ENCODE measurements at regions not wholly inside any gene's neighbourhood (a gene's known extent, or its start where the extent isn't known, plus 50 kb on each side); places are given as distances from the start of the nearest gene placed in this dataset.
"Not testable (repeated sequence)": the region's sequence is repeated elsewhere in the genome, so short reads cannot be mapped to it uniquely, and the experiment has no call there.

DNA sequence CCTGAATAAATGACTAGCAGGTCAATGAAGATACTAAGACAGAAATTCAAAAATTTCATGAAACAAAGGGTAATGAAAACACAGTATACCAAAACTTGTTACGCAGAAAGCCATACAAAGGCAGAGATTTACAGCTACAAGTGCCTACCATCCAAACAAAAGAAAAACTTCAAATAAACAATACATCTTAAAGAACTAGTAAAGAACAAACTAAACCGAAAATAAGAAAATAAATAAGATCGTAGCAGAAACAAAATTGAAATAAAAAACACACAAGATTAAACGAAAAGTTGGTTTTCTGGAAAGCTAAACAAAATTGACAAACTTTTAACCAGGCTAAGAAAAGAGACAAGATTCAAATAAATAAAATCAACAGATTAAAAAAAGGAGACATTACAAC, 51.5 kb downstream of the VPREB1 start:
- H3K27me3 ChIP-seq (ENCODE audit: control insufficient read depth, insufficient read depth, low read length); H3K4me3 ChIP-seq (ENCODE audit: low read depth, low read length); H3K9me3 ChIP-seq (ENCODE audit: control insufficient read depth, insufficient read depth, low read length); DNase-seq (ENCODE audit: low read depth, low spot score); CTCF ChIA-PET; POLR2A ChIA-PET; H3K27ac ChIP-seq (ENCODE audit: low read depth, low read length): not testable (repeated sequence)

DNA sequence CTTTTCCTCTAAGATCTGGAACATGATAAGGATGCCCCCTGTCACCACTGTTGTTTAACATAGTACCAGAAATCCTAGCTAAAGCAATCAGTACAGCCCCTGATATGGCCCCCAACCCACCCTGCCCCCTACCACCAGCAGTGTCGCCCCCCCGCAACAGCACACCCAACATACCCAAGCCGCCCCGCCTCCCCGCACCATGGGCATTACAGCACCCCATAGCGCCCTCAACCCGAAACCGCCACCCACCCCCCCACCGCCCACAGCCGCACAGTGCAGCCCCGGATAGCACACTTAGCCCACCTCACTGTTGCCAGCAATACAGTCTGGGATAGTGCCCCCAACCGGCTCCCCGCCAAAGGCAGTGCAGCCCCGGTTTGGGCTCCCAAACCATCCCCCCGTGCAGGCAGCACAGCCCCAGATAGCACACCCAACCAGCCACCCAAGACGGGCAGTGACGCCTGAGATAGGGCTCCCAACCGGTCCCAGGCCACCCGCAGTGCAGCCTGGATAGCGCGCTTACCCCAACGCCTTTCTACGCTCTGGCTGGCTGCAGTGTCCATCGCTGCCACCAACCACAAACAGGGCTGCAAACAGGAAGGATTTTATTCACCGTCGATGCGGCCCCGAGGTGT, 52.7 kb downstream of the VPREB1 start:
- CTCF ChIA-PET, result interaction anchor here (0.6 kb wide), 1 partner anchor 325 kb away, joined by 3 read pairs; no protein-coding TSS in a partner anchor
- H3K27me3 ChIP-seq (ENCODE audit: control insufficient read depth, insufficient read depth, low read length); H3K27ac ChIP-seq (ENCODE audit: low read depth, low read length); H3K9me3 ChIP-seq (ENCODE audit: control insufficient read depth, insufficient read depth, low read length); POLR2A ChIA-PET; DNase-seq (ENCODE audit: low read depth, low spot score): not testable (repeated sequence)
- H3K4me3 ChIP-seq (ENCODE audit: low read depth, low read length), result peak overlapping the region; percentile 72

- DNase-seq (ENCODE audit: low read depth, low spot score); H3K9me3 ChIP-seq (ENCODE audit: control insufficient read depth, insufficient read depth, low read length); H3K27me3 ChIP-seq (ENCODE audit: control insufficient read depth, insufficient read depth, low read length); POLR2A ChIA-PET: not testable (repeated sequence)
- Histone ChIP-seq H3K4me3 (ENCODE audit: low read depth, low read length) (peak overlapping the region; percentile 72), H3K27ac (ENCODE audit: low read depth, low read length) (peak overlapping the region; percentile 11)
- CTCF ChIA-PET, result interaction anchor here (0.6 kb wide), 1 partner anchor 82 kb away, joined by 6 read pairs; no protein-coding TSS in a partner anchor
- peak; percentile 46 for TF ChIP-seq CTCF (IDR thresholded peaks at IDR 0.05; ENCODE audit: low read depth, low read length)
These were observed 53.4 kb downstream of the VPREB1 start for GRCh38 chr22:22297794-22298653.

DNA sequence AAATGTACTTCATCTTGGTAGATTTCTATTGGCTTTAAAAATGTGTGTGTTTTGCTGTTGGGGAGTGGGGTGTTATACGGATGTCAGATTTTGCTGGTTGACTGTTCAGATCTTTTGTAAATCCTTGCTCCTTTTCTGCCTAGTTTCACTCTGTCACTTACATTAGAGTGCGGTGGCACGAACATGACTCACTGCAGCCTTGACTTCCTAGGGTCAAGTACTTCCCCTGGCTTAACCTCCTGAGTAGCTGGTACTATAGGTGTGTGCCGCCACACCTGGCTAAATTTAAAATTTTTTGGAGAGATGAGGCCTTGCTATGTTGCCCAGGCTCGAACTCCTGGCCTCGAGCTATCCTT, 54.0 kb downstream of the VPREB1 start:
- Histone ChIP-seq H3K4me3 (ENCODE audit: low read depth, low read length) (peak overlapping the region; percentile 70), H3K27ac (ENCODE audit: low read depth, low read length) (peak overlapping the region; percentile 11)
- H3K9me3 ChIP-seq (ENCODE audit: control insufficient read depth, insufficient read depth, low read length); CTCF ChIA-PET; POLR2A ChIA-PET; H3K27me3 ChIP-seq (ENCODE audit: control insufficient read depth, insufficient read depth, low read length); DNase-seq (ENCODE audit: low read depth, low spot score): not testable (repeated sequence)

DNA sequence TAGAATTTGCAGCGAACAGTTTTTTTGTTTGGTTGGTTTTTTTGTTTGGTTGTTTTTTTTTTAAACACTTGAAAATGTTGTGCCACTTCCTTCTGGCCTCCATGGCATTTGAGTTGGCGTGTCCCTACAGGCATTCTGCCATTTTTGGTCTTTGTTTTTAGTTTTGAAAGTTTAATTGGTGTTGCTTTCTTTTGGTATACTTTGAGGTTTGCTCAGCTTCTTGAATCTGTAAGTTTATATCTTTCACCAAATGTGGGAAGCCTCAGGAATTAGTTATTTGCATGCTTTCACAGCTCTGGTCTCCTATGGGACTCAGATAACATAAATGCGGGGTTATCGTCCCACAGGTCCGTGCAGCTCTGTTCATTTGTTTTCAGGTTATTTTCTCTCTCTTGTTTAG, 55.9 kb downstream of the VPREB1 start:
- CTCF ChIA-PET; H3K27ac ChIP-seq (ENCODE audit: low read depth, low read length); H3K4me3 ChIP-seq (ENCODE audit: low read depth, low read length); DNase-seq (ENCODE audit: low read depth, low spot score); POLR2A ChIA-PET; H3K9me3 ChIP-seq (ENCODE audit: control insufficient read depth, insufficient read depth, low read length); H3K27me3 ChIP-seq (ENCODE audit: control insufficient read depth, insufficient read depth, low read length): not testable (repeated sequence)

- H3K4me3 ChIP-seq (ENCODE audit: low read depth, low read length); CTCF ChIA-PET; DNase-seq (ENCODE audit: low read depth, low spot score); H3K9me3 ChIP-seq (ENCODE audit: control insufficient read depth, insufficient read depth, low read length); H3K27ac ChIP-seq (ENCODE audit: low read depth, low read length); H3K27me3 ChIP-seq (ENCODE audit: control insufficient read depth, insufficient read depth, low read length); POLR2A ChIA-PET: not testable (repeated sequence)
These were observed 56.4 kb downstream of the VPREB1 start for GRCh38 chr22:22300946-22301345.

- Histone ChIP-seq H3K27me3 (ENCODE audit: control insufficient read depth, insufficient read depth, low read length) (no peaks in the 10 kb centered on the region), H3K9me3 (ENCODE audit: control insufficient read depth, insufficient read depth, low read length) (no peaks in the 10 kb centered on the region; the same call in 1 of the 2 replicates), H3K4me3 (ENCODE audit: low read depth, low read length) (no peak overlapping the region), H3K27ac (ENCODE audit: low read depth, low read length) (no peak overlapping the region)
- no peak for TF ChIP-seq CTCF (IDR thresholded peaks at IDR 0.05; ENCODE audit: low read depth, low read length)
- no peak for DNase-seq (ENCODE audit: low read depth, low spot score)
- ChIA-PET CTCF (no interaction called here), POLR2A (no interaction called here)
These were observed 72.0 kb downstream of the VPREB1 start for GRCh38 chr22:22316589-22316988.
